ENCODE measurements at regions not wholly inside any gene's neighbourhood (a gene's known extent, or its start where the extent isn't known, plus 50 kb on each side); places are given as distances from the start of the nearest gene placed in this dataset.

- TF ChIP-seq CTCF (conservative IDR thresholded peaks at IDR 0.05 in 1 of 2, IDR thresholded peaks at IDR 0.05 in 1 of 2; ENCODE audit: extremely low read depth in 1 of 2, insufficient read depth in 1 of 2, low read depth in 1 of 2, low read length in 2 of 2) (no peak), EZH2 (IDR thresholded peaks at IDR 0.05; ENCODE audit: borderline replicate concordance, low read length) (no peak)
Measured at GRCh38 chr1:199377211-199377610, 650.3 kb upstream of the NR5A2 start.
